ENCODE measurements at regions not wholly inside any gene's neighbourhood (a gene's known extent, or its start where the extent isn't known, plus 50 kb on each side); places are given as distances from the start of the nearest gene placed in this dataset.
"Not testable (repeated sequence)": the region's sequence is repeated elsewhere in the genome, so short reads cannot be mapped to it uniquely, and the experiment has no call there.

GRCh38 chr2:56582570-56582969 lies 398.8 kb downstream of the CCDC85A start:
- TF ChIP-seq CTCF (IDR thresholded peaks at IDR 0.05), result no peak
- H3K4me1 ChIP-seq, result no peaks in the 10 kb centered on the region
- no peak overlapping the region for H3K27ac ChIP-seq
- no peaks in the 10 kb centered on the region for H3K36me3 ChIP-seq
- H3K9me3 ChIP-seq, result no peaks in the 10 kb centered on the region
- DNase-seq, result no peak
- intact Hi-C loops (cut with DNase I; ENCODE audit: low total_unique reads), result no loop called here
- H3K4me3 ChIP-seq, result no peak overlapping the region
- H3K27me3 ChIP-seq, result no peaks in the 10 kb centered on the region

- Histone ChIP-seq H3K36me3 (no peaks in the 10 kb centered on the region), H3K9me3 (no peaks in the 10 kb centered on the region), H3K4me3 (no peak overlapping the region), H3K27me3 (no peaks in the 10 kb centered on the region), H3K4me1 (no peaks in the 10 kb centered on the region), H3K27ac (no peak overlapping the region)
- DNase-seq, result no peak
- intact Hi-C loops (cut with DNase I; ENCODE audit: low total_unique reads), result no loop called here
- TF ChIP-seq CTCF (IDR thresholded peaks at IDR 0.05), result no peak
Measured at GRCh38 chr2:56583796-56584315, 400.1 kb downstream of the CCDC85A start.

- Histone ChIP-seq H3K4me1 (peaks cover 0 to 7% (median 0%) of the 10 kb centered on the region in 4 donors), H3K27ac (no peak overlapping the region), H3K9me3 (no peaks in the 10 kb centered on the region), H3K4me3 (no peak overlapping the region), H3K27me3 (no peaks in the 10 kb centered on the region), H3K36me3 (no peaks in the 10 kb centered on the region)
- no peak for TF ChIP-seq CTCF (IDR thresholded peaks at IDR 0.05)
- DNase-seq, result no peak
- intact Hi-C loops (cut with DNase I; ENCODE audit: low total_unique reads), result no loop called here
Measured at GRCh38 chr2:56587456-56587855, 403.7 kb downstream of the CCDC85A start.

- Histone ChIP-seq H3K36me3 (no peaks in the 10 kb centered on the region), H3K27me3 (no peaks in the 10 kb centered on the region), H3K27ac (no peak overlapping the region), H3K4me1 (peaks cover 0 to 7% (median 0%) of the 10 kb centered on the region in 4 donors), H3K9me3 (no peaks in the 10 kb centered on the region), H3K4me3 (no peak overlapping the region)
- intact Hi-C loops (cut with DNase I; ENCODE audit: low total_unique reads), result no loop called here
- no peak for TF ChIP-seq CTCF (IDR thresholded peaks at IDR 0.05)
- no peak for DNase-seq
Measured at GRCh38 chr2:56589194-56589593, 405.4 kb downstream of the CCDC85A start.

GRCh38 chr2:56589835-56590234 lies 406.0 kb downstream of the CCDC85A start:
- Histone ChIP-seq H3K36me3 (no peaks in the 10 kb centered on the region), H3K27ac (no peak overlapping the region), H3K4me1 (peaks cover 0 to 7% (median 0%) of the 10 kb centered on the region in 4 donors), H3K9me3 (no peaks in the 10 kb centered on the region), H3K4me3 (no peak overlapping the region), H3K27me3 (no peaks in the 10 kb centered on the region)
- no peak for DNase-seq
- intact Hi-C loops (cut with DNase I; ENCODE audit: low total_unique reads), result no loop called here
- TF ChIP-seq CTCF (IDR thresholded peaks at IDR 0.05), result no peak

GRCh38 chr2:56590611-56591010 lies 406.8 kb downstream of the CCDC85A start:
- no peaks in the 10 kb centered on the region for H3K27me3 ChIP-seq
- DNase-seq, result no peak
- peaks cover 0 to 7% (median 0%) of the 10 kb centered on the region in 4 donors for H3K4me1 ChIP-seq
- H3K9me3 ChIP-seq, result no peaks in the 10 kb centered on the region
- H3K27ac ChIP-seq, result no peak overlapping the region
- H3K36me3 ChIP-seq, result no peaks in the 10 kb centered on the region
- no peak overlapping the region for H3K4me3 ChIP-seq
- TF ChIP-seq CTCF (IDR thresholded peaks at IDR 0.05), result no peak
- intact Hi-C loops (cut with DNase I; ENCODE audit: low total_unique reads), result no loop called here

- H3K36me3 ChIP-seq; H3K4me3 ChIP-seq; H3K27me3 ChIP-seq; H3K4me1 ChIP-seq; DNase-seq; H3K27ac ChIP-seq; intact Hi-C loops (cut with DNase I; ENCODE audit: low total_unique reads); H3K9me3 ChIP-seq: not testable (repeated sequence)
Measured at GRCh38 chr2:56606086-56606485, 422.3 kb downstream of the CCDC85A start.

All from tibial artery (tissue), 4 donors.